Trophoblast cell (in vitro differentiated cells and primary cell): ENCODE measurements at regions not wholly inside any gene's neighbourhood (a gene's known extent, or its start where the extent isn't known, plus 50 kb on each side); places are given as distances from the start of the nearest gene placed in this dataset.

Experiments
- DNase-seq, 2 donors: peaks; one replicate each; pipeline ENCODE4 v3.0.0-alpha.2; 2016
- H2AFZ ChIP-seq: 2 replicates; pipeline ENCODE4 v1.6.1; 2013; ENCODE audit warnings: low read length, moderate library complexity, mild to moderate bottlenecking; ENCODE audit not compliant: insufficient read depth, poor library complexity
- H2AK5ac ChIP-seq: 2 replicates; pipeline ENCODE4 v1.6.1; 2013; ENCODE audit warnings: mild to moderate bottlenecking, low read length
- H2BK120ac ChIP-seq: 2 replicates; pipeline ENCODE4 v1.6.1; 2013; ENCODE audit warnings: low read length, mild to moderate bottlenecking, moderate library complexity; ENCODE audit not compliant: insufficient read depth, poor library complexity
- H2BK12ac ChIP-seq: 2 replicates; pipeline ENCODE4 v1.6.1; 2013; ENCODE audit warnings: mild to moderate bottlenecking, low read length, moderate library complexity
- H2BK5ac ChIP-seq: 2 replicates; pipeline ENCODE4 v1.6.1; 2013; ENCODE audit warnings: low read length, low read depth, moderate library complexity, mild to moderate bottlenecking; ENCODE audit not compliant: poor library complexity
- H3K14ac ChIP-seq: 2 replicates; pipeline ENCODE4 v1.6.1; 2013; ENCODE audit warnings: mild to moderate bottlenecking, low read length
- H3K18ac ChIP-seq: 2 replicates; pipeline ENCODE4 v1.6.1; 2013; ENCODE audit warnings: mild to moderate bottlenecking, low read length
- H3K23ac ChIP-seq: 2 replicates; pipeline ENCODE4 v1.6.1; 2013; ENCODE audit warnings: low read length
- H3K27ac ChIP-seq: 2 replicates; pipeline ENCODE4 v1.5.1; 2013; ENCODE audit warnings: low read depth, mild to moderate bottlenecking, inconsistent platforms, low read length, moderate library complexity
- H3K27me3 ChIP-seq: 2 replicates; pipeline ENCODE4 v1.6.1; 2013; ENCODE audit warnings: inconsistent platforms, mild to moderate bottlenecking, low read length, moderate library complexity; ENCODE audit not compliant: insufficient read depth
- H3K36me3 ChIP-seq, 2 experiments: 1 replicate in 1 of 2; 2 replicates in 1 of 2; pipeline ENCODE4 v1.6.1; 2013; ENCODE audit warnings: low read length in 2 of 2, mild to moderate bottlenecking in 2 of 2, moderate library complexity in 1 of 2; ENCODE audit not compliant: insufficient read depth in 2 of 2, control insufficient read depth in 1 of 2
- H3K4ac ChIP-seq: 2 replicates; pipeline ENCODE4 v1.6.1; 2013; ENCODE audit warnings: low read depth, mild to moderate bottlenecking, low read length, moderate library complexity
- H3K4me1 ChIP-seq, 2 experiments: 1 replicate in 1 of 2; 2 replicates in 1 of 2; pipeline ENCODE4 v1.6.1; 2013; ENCODE audit warnings: low read length in 2 of 2, mild to moderate bottlenecking in 2 of 2, moderate library complexity in 1 of 2; ENCODE audit not compliant: insufficient read depth in 2 of 2, control insufficient read depth in 1 of 2
- H3K4me2 ChIP-seq: 2 replicates; pipeline ENCODE4 v1.6.1; 2013; ENCODE audit warnings: inconsistent platforms, mild to moderate bottlenecking, low read length, moderate library complexity
- H3K4me3 ChIP-seq: 2 replicates; pipeline ENCODE4 v1.5.1; 2013; ENCODE audit warnings: mild to moderate bottlenecking, low read depth, low read length, inconsistent platforms
- H3K79me1 ChIP-seq: one replicate; pipeline ENCODE4 v1.6.1; 2013; ENCODE audit warnings: low read length
- H3K79me2 ChIP-seq: 2 replicates; pipeline ENCODE4 v1.6.1; 2013; ENCODE audit warnings: low read length, mild to moderate bottlenecking; ENCODE audit not compliant: control insufficient read depth, insufficient read depth, poor library complexity
- H3K9ac ChIP-seq: 2 replicates; pipeline ENCODE4 v1.6.1; 2013; ENCODE audit warnings: mild to moderate bottlenecking, low read length
- H3K9me3 ChIP-seq: 2 replicates; pipeline ENCODE4 v1.6.1; 2013; ENCODE audit warnings: low read depth, mild to moderate bottlenecking, control low read depth, inconsistent platforms, low read length; ENCODE audit not compliant: insufficient read depth
- H4K12ac ChIP-seq: 2 replicates; pipeline ENCODE4 v1.6.1; 2013; ENCODE audit warnings: low read depth, mild to moderate bottlenecking, low read length, moderate library complexity
- H4K8ac ChIP-seq: 2 replicates; pipeline ENCODE4 v1.6.1; 2013; ENCODE audit warnings: low read depth, mild to moderate bottlenecking, low read length, moderate library complexity
- H4K91ac ChIP-seq: one replicate; pipeline ENCODE4 v1.6.1; 2013; ENCODE audit warnings: low read depth, mild to moderate bottlenecking, low read length, moderate library complexity
- WGBS: extraction: QIAGEN DNeasy Blood & Tissue Kit; methylation state at CpG from one replicate; pipeline ENCODE4 v1.1.7; 2013; ENCODE audit warnings: missing lambda C conversion rate; ENCODE audit not compliant: insufficient read length, insufficient coverage; ENCODE audit errors: extremely low coverage; 5-methylcytosine and 5-hydroxymethylcytosine counted together

DNA sequence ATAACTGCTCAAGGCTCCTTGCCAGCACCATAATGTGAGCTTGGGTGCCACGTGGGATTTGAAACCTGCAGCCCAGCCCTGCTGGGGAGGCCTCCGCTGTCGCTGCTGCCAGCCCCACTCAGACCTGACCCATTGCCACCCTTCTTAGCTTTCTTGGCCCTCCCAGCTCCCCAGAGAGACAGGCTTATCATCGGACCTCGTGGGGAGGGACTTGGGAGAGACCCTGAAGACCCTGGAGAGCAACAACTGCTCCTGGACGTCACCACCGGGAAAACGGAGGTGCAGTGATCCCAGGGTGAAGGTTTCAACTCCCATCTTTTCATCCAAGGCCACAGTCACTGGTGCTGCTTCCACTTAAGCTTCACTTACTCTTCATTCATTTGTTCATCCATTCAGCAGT is 596.1 kb downstream of the PTPRU start:
- H3K4ac ChIP-seq, result no peak overlapping the region

DNA sequence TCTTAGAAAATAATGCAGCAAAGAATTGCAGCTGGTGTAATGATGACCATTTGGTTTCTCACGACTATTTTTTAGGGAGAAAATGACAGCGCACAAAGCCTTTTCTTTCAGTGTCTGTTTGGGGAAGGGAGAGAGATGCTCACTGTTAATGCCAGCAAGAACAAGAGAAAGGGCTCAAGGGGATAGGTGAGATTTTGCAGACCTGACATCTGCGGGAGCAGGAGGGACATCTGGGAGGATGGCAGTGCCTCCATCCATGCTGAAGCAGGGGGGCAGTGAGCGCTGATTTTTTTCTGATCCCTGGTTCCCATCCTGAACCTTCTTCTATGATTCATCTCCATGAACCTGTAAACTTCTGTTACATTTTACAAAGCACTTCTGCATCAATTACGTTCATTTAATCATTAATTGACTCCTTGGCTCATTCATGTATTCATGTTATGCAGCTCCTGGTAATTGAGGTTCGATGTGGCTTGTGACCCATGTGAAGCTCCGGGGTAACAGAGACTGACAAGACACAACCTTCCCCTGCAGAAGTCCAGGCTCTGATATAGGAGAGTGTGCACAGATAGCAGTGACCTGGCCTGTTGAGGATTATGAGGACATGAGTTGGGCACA is 595.3 kb downstream of the PTPRU start:
- Histone ChIP-seq H2BK5ac (no peak overlapping the region), H2AK5ac (no peak overlapping the region), H2BK120ac (no peak overlapping the region), H3K9ac (no peak overlapping the region), H3K27ac (no peak overlapping the region), H3K14ac (no peak overlapping the region), H4K12ac (no peak overlapping the region), H3K18ac (no peak overlapping the region), H2BK12ac (no peak overlapping the region), H3K27me3 (no peaks in the 10 kb centered on the region), H3K9me3 (peaks cover 2% of the 10 kb centered on the region), H3K79me1 (no peaks in the 10 kb centered on the region), H3K4ac (no peak overlapping the region), H4K91ac (no peak overlapping the region), H2AFZ (no peak overlapping the region), H3K36me3 (no peaks in the 10 kb centered on the region), H3K4me3 (no peak overlapping the region), H4K8ac (no peak overlapping the region), H3K4me1 (no peaks in the 10 kb centered on the region), H3K4me2 (no peak overlapping the region), H3K79me2 (no peaks in the 10 kb centered on the region), H3K23ac (no peak overlapping the region)
- WGBS, result no CpG with 5 or more reads among the region's 7 CpGs
- no peak for DNase-seq

More for the DNA sequence above, 596.1 kb downstream of the PTPRU start:
- Histone ChIP-seq H3K9me3 (peaks cover 2% of the 10 kb centered on the region), H3K36me3 (no peaks in the 10 kb centered on the region), H3K18ac (no peak overlapping the region), H3K14ac (no peak overlapping the region), H3K23ac (no peak overlapping the region), H3K4me2 (no peak overlapping the region), H3K79me1 (no peaks in the 10 kb centered on the region), H3K79me2 (no peaks in the 10 kb centered on the region), H4K8ac (no peak overlapping the region), H2BK5ac (no peak overlapping the region), H4K91ac (no peak overlapping the region), H3K9ac (no peak overlapping the region), H3K4me1 (no peaks in the 10 kb centered on the region), H3K27me3 (no peaks in the 10 kb centered on the region), H4K12ac (no peak overlapping the region), H3K4me3 (no peak overlapping the region), H2AK5ac (no peak overlapping the region), H2BK12ac (no peak overlapping the region), H2BK120ac (no peak overlapping the region), H3K27ac (no peak overlapping the region), H2AFZ (no peak overlapping the region)
- no peak for DNase-seq
- WGBS, result no CpG with 5 or more reads among the region's 8 CpGs

DNA sequence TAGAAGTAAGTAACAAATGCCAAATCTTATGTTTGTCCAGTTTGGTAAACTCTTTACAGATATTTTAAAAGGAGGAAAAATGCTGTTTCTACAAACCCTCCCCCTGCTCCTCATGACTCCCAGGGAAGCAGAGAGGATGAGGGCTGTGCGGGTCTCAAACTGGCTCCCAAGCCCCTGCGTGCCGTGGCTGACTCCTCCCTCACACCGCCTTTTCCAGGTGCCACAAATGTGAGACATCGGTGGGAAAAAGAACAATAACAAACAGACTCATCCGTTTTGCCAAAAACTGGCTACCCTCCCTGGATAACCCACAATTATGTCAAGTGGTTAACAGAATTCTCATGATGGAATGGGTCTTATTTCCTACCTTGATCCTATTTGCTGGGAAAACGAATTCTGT is 594.6 kb downstream of the PTPRU start:
- Histone ChIP-seq H2BK12ac (no peak overlapping the region), H4K12ac (no peak overlapping the region), H3K27ac (no peak overlapping the region), H3K14ac (no peak overlapping the region), H3K79me1 (no peaks in the 10 kb centered on the region), H3K79me2 (no peaks in the 10 kb centered on the region), H3K4me2 (no peak overlapping the region), H2AFZ (no peak overlapping the region), H3K4me3 (no peak overlapping the region), H3K9ac (no peak overlapping the region), H4K8ac (no peak overlapping the region), H3K9me3 (peaks cover 4% of the 10 kb centered on the region), H3K4ac (no peak overlapping the region), H3K4me1 (no peaks in the 10 kb centered on the region), H3K27me3 (no peaks in the 10 kb centered on the region), H2BK5ac (no peak overlapping the region), H3K23ac (no peak overlapping the region), H2AK5ac (no peak overlapping the region), H2BK120ac (no peak overlapping the region), H3K18ac (no peak overlapping the region), H4K91ac (no peak overlapping the region), H3K36me3 (no peaks in the 10 kb centered on the region)
- WGBS, result no CpG with 5 or more reads among the region's 7 CpGs
- DNase-seq, result no peak

DNA sequence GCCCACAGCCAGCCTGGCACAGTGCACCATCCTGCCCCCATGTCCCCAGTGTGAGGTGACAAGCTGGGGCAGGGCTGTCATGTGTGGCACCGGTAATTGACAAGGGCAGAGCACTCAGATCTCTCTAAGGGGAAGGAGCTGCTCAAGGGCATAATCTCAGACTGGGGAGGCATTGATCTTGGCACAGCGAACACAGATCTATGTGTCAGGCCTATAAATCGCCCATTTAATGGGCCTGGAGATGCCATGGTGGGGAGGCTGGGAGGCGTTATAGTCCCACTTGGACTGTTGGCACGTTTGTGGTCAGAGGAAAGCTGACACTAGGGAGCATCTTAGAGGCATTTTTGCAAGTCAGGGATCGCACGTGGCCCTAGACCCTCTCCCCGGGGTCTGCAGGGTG is 594.1 kb downstream of the PTPRU start:
- Histone ChIP-seq H3K36me3 (no peaks in the 10 kb centered on the region), H2BK120ac (no peak overlapping the region), H3K4me2 (no peak overlapping the region), H3K4me1 (no peaks in the 10 kb centered on the region), H3K79me1 (no peaks in the 10 kb centered on the region), H4K12ac (no peak overlapping the region), H4K91ac (no peak overlapping the region), H2AK5ac (no peak overlapping the region), H3K9ac (no peak overlapping the region), H3K79me2 (no peaks in the 10 kb centered on the region), H2BK12ac (no peak overlapping the region), H3K14ac (no peak overlapping the region), H3K9me3 (peaks cover 9% of the 10 kb centered on the region), H4K8ac (no peak overlapping the region), H3K18ac (no peak overlapping the region), H3K23ac (no peak overlapping the region), H3K4me3 (no peak overlapping the region), H3K4ac (no peak overlapping the region), H2BK5ac (no peak overlapping the region), H2AFZ (no peak overlapping the region), H3K27ac (no peak overlapping the region), H3K27me3 (no peaks in the 10 kb centered on the region)
- WGBS, result no CpG with 5 or more reads among the region's 8 CpGs
- no peak for DNase-seq
